ENCODE measurements at regions not wholly inside any gene's neighbourhood (a gene's known extent, or its start where the extent isn't known, plus 50 kb on each side); places are given as distances from the start of the nearest gene placed in this dataset.

GRCh38 chr2:128681507-128681906 is 362.8 kb upstream of the HS6ST1 start:
- no peak overlapping the region for H3K4me2 ChIP-seq (ENCODE audit: low read length)
- no peaks in the 10 kb centered on the region for H3K27me3 ChIP-seq (ENCODE audit: control insufficient read depth, insufficient read depth, low read length)
- no peak overlapping the region for H3K4me3 ChIP-seq (ENCODE audit: low read depth, low read length)
- H3K4me1 ChIP-seq: no peaks in the 10 kb centered on the region
- no peak for TF ChIP-seq CTCF (IDR thresholded peaks at IDR 0.05)
- no peaks in the 10 kb centered on the region for H3K36me3 ChIP-seq (ENCODE audit: control insufficient read depth, insufficient read depth, low read length)
- H3K9ac ChIP-seq: no peak overlapping the region
- H2AFZ ChIP-seq: no peak overlapping the region
- H3K9me3 ChIP-seq (ENCODE audit: control insufficient read depth, low read length): no peaks in the 10 kb centered on the region
- H3K27ac ChIP-seq: no peak overlapping the region
- no peaks in the 10 kb centered on the region for H3K79me2 ChIP-seq

- no peak overlapping the region for H3K27ac ChIP-seq
- H3K4me3 ChIP-seq (ENCODE audit: low read depth, low read length): no peak overlapping the region
- H3K4me1 ChIP-seq: no peaks in the 10 kb centered on the region
- no peak overlapping the region for H3K4me2 ChIP-seq (ENCODE audit: low read length)
- H2AFZ ChIP-seq: no peak overlapping the region
- H3K79me2 ChIP-seq: no peaks in the 10 kb centered on the region
- no peaks in the 10 kb centered on the region for H3K9me3 ChIP-seq (ENCODE audit: control insufficient read depth, low read length)
- no peaks in the 10 kb centered on the region for H3K27me3 ChIP-seq (ENCODE audit: control insufficient read depth, insufficient read depth, low read length)
- TF ChIP-seq CTCF (IDR thresholded peaks at IDR 0.05): no peak
- H3K9ac ChIP-seq: no peak overlapping the region
- no peaks in the 10 kb centered on the region for H3K36me3 ChIP-seq (ENCODE audit: control insufficient read depth, insufficient read depth, low read length)
These were observed 363.6 kb upstream of the HS6ST1 start for GRCh38 chr2:128682266-128682665.

GRCh38 chr2:128682729-128683284 is 364.1 kb upstream of the HS6ST1 start:
- H3K36me3 ChIP-seq (ENCODE audit: control insufficient read depth, insufficient read depth, low read length): no peaks in the 10 kb centered on the region
- no peak overlapping the region for H3K9ac ChIP-seq
- no peaks in the 10 kb centered on the region for H3K9me3 ChIP-seq (ENCODE audit: control insufficient read depth, low read length)
- no peak overlapping the region for H3K4me3 ChIP-seq (ENCODE audit: low read depth, low read length)
- no peak overlapping the region for H3K27ac ChIP-seq
- H3K79me2 ChIP-seq: no peaks in the 10 kb centered on the region
- no peaks in the 10 kb centered on the region for H3K4me1 ChIP-seq
- H3K4me2 ChIP-seq (ENCODE audit: low read length): no peak overlapping the region
- TF ChIP-seq CTCF (IDR thresholded peaks at IDR 0.05): no peak
- no peak overlapping the region for H2AFZ ChIP-seq
- H3K27me3 ChIP-seq (ENCODE audit: control insufficient read depth, insufficient read depth, low read length): no peaks in the 10 kb centered on the region

GRCh38 chr2:128684523-128684922 is 365.9 kb upstream of the HS6ST1 start:
- Histone ChIP-seq H3K9ac (no peak overlapping the region), H3K9me3 (ENCODE audit: control insufficient read depth, low read length) (no peaks in the 10 kb centered on the region), H3K4me1 (no peaks in the 10 kb centered on the region), H3K36me3 (ENCODE audit: control insufficient read depth, insufficient read depth, low read length) (no peaks in the 10 kb centered on the region), H3K27ac (no peak overlapping the region), H3K4me2 (ENCODE audit: low read length) (no peak overlapping the region), H2AFZ (no peak overlapping the region), H3K27me3 (ENCODE audit: control insufficient read depth, insufficient read depth, low read length) (no peaks in the 10 kb centered on the region), H3K4me3 (ENCODE audit: low read depth, low read length) (no peak overlapping the region), H3K79me2 (no peaks in the 10 kb centered on the region)
- TF ChIP-seq CTCF (IDR thresholded peaks at IDR 0.05): no peak

- Histone ChIP-seq H3K27ac (no peak overlapping the region), H3K79me2 (no peaks in the 10 kb centered on the region), H2AFZ (no peak overlapping the region), H3K27me3 (ENCODE audit: control insufficient read depth, insufficient read depth, low read length) (no peaks in the 10 kb centered on the region), H3K4me3 (ENCODE audit: low read depth, low read length) (no peak overlapping the region), H3K4me2 (ENCODE audit: low read length) (no peak overlapping the region), H3K36me3 (ENCODE audit: control insufficient read depth, insufficient read depth, low read length) (no peaks in the 10 kb centered on the region), H3K9ac (no peak overlapping the region), H3K4me1 (no peaks in the 10 kb centered on the region), H3K9me3 (ENCODE audit: control insufficient read depth, low read length) (no peaks in the 10 kb centered on the region)
- TF ChIP-seq CTCF (IDR thresholded peaks at IDR 0.05): no peak
These were observed 367.3 kb upstream of the HS6ST1 start for GRCh38 chr2:128685841-128686496.

Data from parathyroid adenoma (tissue), 2 donors.